Fibroblast of the aortic adventitia (primary cell): ENCODE measurements at regions not wholly inside any gene's neighbourhood (a gene's known extent, or its start where the extent isn't known, plus 50 kb on each side); places are given as distances from the start of the nearest gene placed in this dataset.
A peak's percentile ranks its signal among the peaks of the same experiment; 100 is the strongest.

ENCODE experiments used
- DNase-seq: peaks from one replicate; pipeline ENCODE4 v3.0.0-alpha.2; 2010; ENCODE audit warnings: low read depth
- H3K4me3 ChIP-seq: 2 replicates; pipeline ENCODE4 v1.5.1; 2011; ENCODE audit warnings: low read depth, mild to moderate bottlenecking, control low read depth, low read length, moderate library complexity
- TF ChIP-seq, protein P1 (sequence below): IDR thresholded peaks from 2 replicates; pipeline ENCODE4 v1.5.1; 2011; ENCODE audit warnings: mild to moderate bottlenecking, low read length, control low read depth, inconsistent platforms; ENCODE audit not compliant: insufficient read depth

DNA sequence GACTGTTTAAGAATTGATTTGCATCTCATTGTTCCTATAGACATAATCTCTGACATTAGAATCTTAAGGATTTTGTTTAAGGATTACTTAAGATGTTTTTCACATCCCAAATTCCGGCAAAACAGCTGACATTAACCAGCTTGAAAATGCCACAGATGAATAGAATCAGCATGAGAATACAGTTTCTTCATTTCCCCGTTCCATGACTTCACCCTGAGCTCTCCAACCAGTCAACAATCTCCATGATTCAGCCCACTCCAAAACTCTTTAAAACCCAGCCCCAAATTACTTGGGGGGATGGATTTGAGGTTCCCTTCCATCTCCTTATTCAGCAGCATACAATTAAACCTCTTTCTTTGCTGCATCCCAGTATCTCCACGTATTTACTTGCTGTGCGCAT is 201.0 kb downstream of the LYPLAL1 start:
- DNase-seq: no peak
- TF ChIP-seq, protein P1, sequence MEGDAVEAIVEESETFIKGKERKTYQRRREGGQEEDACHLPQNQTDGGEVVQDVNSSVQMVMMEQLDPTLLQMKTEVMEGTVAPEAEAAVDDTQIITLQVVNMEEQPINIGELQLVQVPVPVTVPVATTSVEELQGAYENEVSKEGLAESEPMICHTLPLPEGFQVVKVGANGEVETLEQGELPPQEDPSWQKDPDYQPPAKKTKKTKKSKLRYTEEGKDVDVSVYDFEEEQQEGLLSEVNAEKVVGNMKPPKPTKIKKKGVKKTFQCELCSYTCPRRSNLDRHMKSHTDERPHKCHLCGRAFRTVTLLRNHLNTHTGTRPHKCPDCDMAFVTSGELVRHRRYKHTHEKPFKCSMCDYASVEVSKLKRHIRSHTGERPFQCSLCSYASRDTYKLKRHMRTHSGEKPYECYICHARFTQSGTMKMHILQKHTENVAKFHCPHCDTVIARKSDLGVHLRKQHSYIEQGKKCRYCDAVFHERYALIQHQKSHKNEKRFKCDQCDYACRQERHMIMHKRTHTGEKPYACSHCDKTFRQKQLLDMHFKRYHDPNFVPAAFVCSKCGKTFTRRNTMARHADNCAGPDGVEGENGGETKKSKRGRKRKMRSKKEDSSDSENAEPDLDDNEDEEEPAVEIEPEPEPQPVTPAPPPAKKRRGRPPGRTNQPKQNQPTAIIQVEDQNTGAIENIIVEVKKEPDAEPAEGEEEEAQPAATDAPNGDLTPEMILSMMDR: no peak
- H3K4me3 ChIP-seq: no peak overlapping the region

DNA sequence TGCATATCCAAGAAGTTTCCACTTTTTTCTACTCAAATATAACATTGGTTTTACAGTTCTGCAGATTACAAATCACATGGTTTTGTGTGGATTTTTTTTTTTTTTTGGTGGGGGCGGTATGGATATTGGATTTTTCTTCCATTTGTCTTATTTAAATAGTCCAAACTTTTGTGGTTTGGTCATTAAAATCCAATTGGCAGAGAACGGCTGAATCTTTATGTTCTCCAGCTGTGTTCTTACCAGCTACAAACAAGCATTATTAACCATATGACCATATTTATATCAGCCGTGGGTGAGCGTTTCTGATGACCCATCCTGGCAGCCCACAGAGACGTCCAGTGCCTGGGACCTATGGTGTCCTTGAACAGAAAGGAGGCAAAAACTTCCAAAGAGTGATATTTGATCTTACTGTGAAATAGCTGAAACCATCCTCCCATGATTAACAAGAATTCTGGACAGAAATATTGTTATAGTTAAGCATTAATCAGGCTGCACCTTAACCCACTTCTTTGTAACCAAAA is 200.4 kb downstream of the LYPLAL1 start:
- H3K4me3 ChIP-seq: no peak overlapping the region
- no peak for DNase-seq
- TF ChIP-seq, protein P1: no peak

DNA sequence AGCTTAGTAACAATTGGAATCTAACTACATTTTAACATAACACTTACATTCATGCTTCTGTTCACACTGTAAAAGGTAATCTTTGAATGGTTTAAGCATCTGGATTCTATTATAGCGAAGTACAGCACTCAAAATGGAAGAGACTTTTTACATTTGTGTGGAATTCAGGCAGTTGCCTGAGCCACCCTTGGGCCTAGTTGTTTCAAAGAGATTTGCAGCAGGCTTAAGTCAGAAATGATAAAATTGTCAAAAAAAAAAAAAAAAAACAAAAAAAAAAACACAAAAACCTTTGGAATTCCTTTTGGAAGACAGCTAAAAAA is 199.9 kb downstream of the LYPLAL1 start:
- DNase-seq: peak; percentile 32
- H3K4me3 ChIP-seq: no peak overlapping the region
- TF ChIP-seq, protein P1: no peak

DNA sequence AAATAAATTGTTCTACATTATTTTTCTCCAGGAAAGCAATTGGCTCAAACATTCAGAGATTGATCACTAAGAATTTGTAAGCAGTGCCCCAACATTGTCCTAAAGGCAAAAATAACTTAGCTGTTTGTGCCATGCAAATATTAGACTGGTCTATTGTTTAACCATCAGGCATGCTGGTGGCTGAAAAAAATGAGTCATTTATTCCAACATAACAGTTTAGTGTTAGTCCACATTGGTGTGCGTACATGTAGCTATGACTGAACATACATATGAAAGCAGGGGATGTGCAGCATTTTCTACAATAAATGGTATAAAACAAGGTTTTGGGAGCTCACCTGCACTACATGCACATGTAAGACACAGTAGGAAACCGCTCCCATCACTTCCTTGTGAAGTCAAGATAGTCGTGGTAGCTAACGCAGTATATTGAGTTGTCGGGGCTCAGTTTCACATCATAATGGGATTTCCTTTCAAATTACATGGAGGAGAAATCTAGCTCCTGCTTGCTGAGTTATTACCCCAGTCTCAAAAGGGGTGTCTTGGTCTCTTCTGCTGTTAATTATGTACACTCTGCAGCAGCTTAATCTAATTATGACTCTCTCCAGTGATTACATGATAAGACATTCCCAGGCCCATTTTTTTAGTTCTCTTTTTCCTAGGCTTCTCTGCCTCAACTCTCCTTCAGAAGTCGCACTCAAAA is 199.4 kb downstream of the LYPLAL1 start:
- TF ChIP-seq, protein P1: no peak
- no peak for DNase-seq
- H3K4me3 ChIP-seq: no peak overlapping the region

GRCh38 chr1:219371471-219371870 is 197.8 kb downstream of the LYPLAL1 start:
- no peak for DNase-seq
- H3K4me3 ChIP-seq: no peak overlapping the region
- TF ChIP-seq, protein P1: no peak

DNA sequence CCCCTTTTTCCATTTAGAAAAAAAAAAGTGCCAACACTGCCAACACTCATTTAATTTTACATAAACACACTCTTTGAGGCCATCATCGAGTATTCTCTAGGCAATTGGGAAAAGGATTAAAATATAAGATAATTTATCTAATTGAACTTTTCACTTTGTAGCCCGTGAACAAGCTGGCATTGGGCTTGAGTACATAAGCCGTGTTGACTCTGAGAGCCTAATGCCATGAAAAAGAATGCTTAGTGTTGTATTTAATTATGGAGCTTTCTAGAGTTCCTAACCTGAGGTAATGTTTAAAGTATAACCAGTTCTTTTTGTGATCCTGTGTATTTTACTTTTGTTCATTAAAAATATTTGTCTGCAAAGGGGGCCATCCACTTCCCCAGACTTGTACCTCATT is 193.8 kb downstream of the LYPLAL1 start:
- DNase-seq: no peak
- H3K4me3 ChIP-seq: no peak overlapping the region
- TF ChIP-seq, protein P1: no peak

GRCh38 chr1:219365451-219365850 is 191.8 kb downstream of the LYPLAL1 start:
- H3K4me3 ChIP-seq: no peak overlapping the region
- TF ChIP-seq, protein P1: no peak
- DNase-seq: no peak
